K562 (cell line): ENCODE measurements at regions not wholly inside any gene's neighbourhood (a gene's known extent, or its start where the extent isn't known, plus 50 kb on each side); places are given as distances from the start of the nearest gene placed in this dataset.

Source experiments
- ATAC-seq: fragments of 200-7000 bp; cut with Tn5 transposase; 3 replicates; pipeline ENCODE4 v1.9.1; 2020; ENCODE audit warnings: moderate library complexity
- BruUV-seq: library from RNA; stranded (reverse); fragments of 400-500 nt; replicated peaks from 2 replicates; lab custom pipeline; 2021; lab: Mats Ljungman, UMichigan
- CTCF ChIA-PET: fragments of 300-600 bp; formaldehyde crosslinking; extraction: SDS; loops from one replicate; lab custom pipeline; 2021; ENCODE audit warnings: low intra/inter-chr PET ratio; lab: Yijun Ruan, JAX
- POLR2A ChIA-PET: fragments of 300-600, 350-650 bp; sonication (Branson Sonifier 250); formaldehyde crosslinking; extraction: SDS; loops from one replicate; lab custom pipeline; 2021; ENCODE audit warnings: antibody characterized with exemption, inconsistent platforms; lab: Yijun Ruan, JAX
- DNase-seq, 4 experiments: peaks; one replicate each; pipeline versions ENCODE4 v3.0.0 to v3.0.0-alpha.2; 2011 to 2018; ENCODE audit warnings: low spot score in 3 of 4, mixed read lengths in 3 of 4; ENCODE audit errors: extremely low read depth in 1 of 4
- FAIRE-seq: peaks from 2 replicates; lab custom pipeline; 2011; peaks lifted over from hg19 to GRCh38; lab: Jason Lieb, UNC
- H2AFZ ChIP-seq: 2 replicates; pipeline ENCODE4 v1.6.0; 2011; ENCODE audit warnings: low read depth, low read length, control low read depth, inconsistent platforms
- H3K27ac ChIP-seq: fragments of 200-600 bp; 3 replicates; pipeline ENCODE4 v1.8.0; 2011; ENCODE audit warnings: low read depth, mild to moderate bottlenecking, control low read depth, inconsistent platforms, low read length, moderate library complexity, mixed read lengths; ENCODE audit errors: extremely low read depth
- H3K27me3 ChIP-seq, 2 experiments: fragments of 300-600 bp in 1 of 2; 2 replicates in 1 of 2; 3 replicates in 1 of 2; pipeline versions ENCODE4 v1.6.0 to v1.8.0; 2011; ENCODE audit warnings: inconsistent platforms in 2 of 2, low read length in 2 of 2, mild to moderate bottlenecking in 1 of 2, mixed read lengths in 1 of 2, moderate library complexity in 1 of 2; ENCODE audit not compliant: control insufficient read depth in 2 of 2, insufficient read depth in 2 of 2
- H3K36me3 ChIP-seq: fragments of 300-600 bp; 3 replicates; pipeline ENCODE4 v1.8.0; 2011; ENCODE audit warnings: mild to moderate bottlenecking, low read length, inconsistent platforms; ENCODE audit not compliant: control insufficient read depth, insufficient read depth
- H3K4me1 ChIP-seq, 2 experiments: fragments of 200-600 bp in 1 of 2; replicated peaks in 1 of 2; 2 replicates in 1 of 2; 3 replicates in 1 of 2; pipeline versions ENCODE4 v1.5.1 to v1.8.0; 2011; ENCODE audit warnings: inconsistent platforms in 2 of 2, low read length in 2 of 2, mild to moderate bottlenecking in 1 of 2, mixed read lengths in 1 of 2, moderate library complexity in 1 of 2; ENCODE audit not compliant: control insufficient read depth in 2 of 2, insufficient read depth in 2 of 2
- H3K4me2 ChIP-seq: 2 replicates; pipeline ENCODE4 v1.6.1; 2011; ENCODE audit warnings: low read length, control low read depth, inconsistent platforms, mixed read lengths; ENCODE audit not compliant: insufficient read depth
- H3K4me3 ChIP-seq: fragments of 200-600 bp; sonication (generic), shearing (Covaris generic); 2 replicates; pipeline ENCODE4 v1.5.1; 2016; ENCODE audit warnings: control low read depth, inconsistent platforms
- H3K79me2 ChIP-seq: fragments of 200-600 bp; 3 replicates; pipeline ENCODE4 v1.8.0; 2011; ENCODE audit warnings: low read length, inconsistent platforms; ENCODE audit not compliant: control insufficient read depth, insufficient read depth
- H3K9ac ChIP-seq, 2 experiments: 2 replicates each; pipeline versions ENCODE4 v1.6.0 to v1.6.1; 2011; ENCODE audit warnings: low read depth in 2 of 2, low read length in 2 of 2, control low read depth in 1 of 2, inconsistent platforms in 1 of 2, mild to moderate bottlenecking in 1 of 2, mixed read lengths in 1 of 2; ENCODE audit not compliant: insufficient read depth in 1 of 2
- H3K9me1 ChIP-seq: one replicate; pipeline ENCODE4 v1.6.0; 2011; ENCODE audit warnings: inconsistent platforms, mild to moderate bottlenecking, low read length, moderate library complexity; ENCODE audit not compliant: control insufficient read depth, insufficient read depth
- H3K9me3 ChIP-seq: replicated peaks from 2 replicates; pipeline ENCODE4 v1.5.1; 2011; ENCODE audit warnings: low read depth, low read length, inconsistent platforms; ENCODE audit not compliant: control insufficient read depth, insufficient read depth
- H4K20me1 ChIP-seq: replicated peaks from 2 replicates; pipeline ENCODE4 v1.6.1; 2011; ENCODE audit warnings: low read length, inconsistent platforms, mixed read lengths; ENCODE audit not compliant: control insufficient read depth, insufficient read depth
- BRD4 ChIP-seq: fragments of 200-600 bp; sonication (generic); IDR thresholded peaks from 2 replicates; pipeline ENCODE4 v1.6.1; 2017; ENCODE audit warnings: inconsistent platforms
- CEBPG ChIP-seq, 3 experiments: fragments of 200-800 bp in 1 of 3; sonication (Bioruptor generic) in 1 of 3; sonication (generic) in 1 of 3; formaldehyde crosslinking in 1 of 3; IDR thresholded peaks in 2 of 3; conservative IDR thresholded peaks in 1 of 3; 2 replicates each; pipeline versions ENCODE4 v1.6.1 to v1.8.0; 2016 to 2022; ENCODE audit warnings: missing compliant biosample characterization in 2 of 3, missing genetic modification characterization in 2 of 3, mild to moderate bottlenecking in 1 of 3, missing genetic modification reagents in 1 of 3
- ETS2 ChIP-seq: IDR thresholded peaks from 2 replicates; pipeline ENCODE4 v1.6.1; 2016; ENCODE audit warnings: borderline replicate concordance, missing genetic modification characterization, mild to moderate bottlenecking, moderate library complexity, missing compliant biosample characterization; ENCODE audit not compliant: poor library complexity, severe bottlenecking
- FOXP1 ChIP-seq: sonication (generic); formaldehyde crosslinking; IDR thresholded peaks from 2 replicates; pipeline ENCODE4 v1.8.0; 2022; ENCODE audit warnings: mild to moderate bottlenecking, missing genetic modification reagents
- HMG20A ChIP-seq: fragments of 450-650 bp; formaldehyde crosslinking; conservative IDR thresholded peaks from 2 replicates; pipeline ENCODE4 v1.4.0; 2020; ENCODE audit warnings: mild to moderate bottlenecking, mixed read lengths
- KAT7 ChIP-seq: sonication (generic); formaldehyde crosslinking; IDR thresholded peaks from 2 replicates; pipeline ENCODE4 v1.8.0; 2022; ENCODE audit warnings: missing genetic modification reagents, mild to moderate bottlenecking, borderline replicate concordance
- NR2C2 ChIP-seq, 2 experiments: fragments of 200-800 bp in 1 of 2; sonication (Bioruptor generic) in 1 of 2; sonication (generic) in 1 of 2; formaldehyde crosslinking in 1 of 2; IDR thresholded peaks; 2 replicates each; pipeline versions ENCODE4 v1.6.1 to v1.8.0; 2016 to 2022; ENCODE audit warnings: mild to moderate bottlenecking in 1 of 2, missing compliant biosample characterization in 1 of 2, missing genetic modification characterization in 1 of 2, missing genetic modification reagents in 1 of 2
- PHB2 ChIP-seq: fragments of 450-650 bp; IDR thresholded peaks from 2 replicates; pipeline ENCODE4 v1.6.1; 2017; ENCODE audit warnings: low read depth
- POLR2AphosphoS2 ChIP-seq: IDR thresholded peaks from 2 replicates; pipeline ENCODE4 v1.6.1; 2012; ENCODE audit warnings: low read length, improper control_type of control experiment
- SMAD4 ChIP-seq: fragments of 250-450 bp; sonication (Bioruptor Pico); conservative IDR thresholded peaks from 2 replicates; pipeline ENCODE4 v1.8.0; 2021; ENCODE audit warnings: inconsistent platforms, mild to moderate bottlenecking, moderate library complexity
- SMARCA4 ChIP-seq: fragments of 450-650 bp; IDR thresholded peaks from 2 replicates; pipeline ENCODE4 v1.6.1; 2016
- SMC3 ChIP-seq: conservative IDR thresholded peaks from 2 replicates; pipeline ENCODE4 v1.6.1; 2011; ENCODE audit warnings: low read depth, low read length, improper control_type of control experiment; ENCODE audit not compliant: insufficient read depth
- ZNF592 ChIP-seq: fragments of 450-650 bp; IDR thresholded peaks from 2 replicates; pipeline ENCODE4 v1.6.1; 2017; ENCODE audit warnings: antibody characterized with exemption, mild to moderate bottlenecking
- WGBS: fragments of 100-300 bp; shearing (Covaris generic); methylation state at CpG from one replicate; pipeline ENCODE4 v1.1.6; 2016; ENCODE audit warnings: low coverage, mixed read lengths; ENCODE audit not compliant: insufficient coverage; ENCODE audit errors: missing lambda C conversion rate; 5-methylcytosine and 5-hydroxymethylcytosine counted together
- in situ Hi-C: fragments of 300-500 bp; cut with MboI; formaldehyde crosslinking; loops from 4 replicates; pipeline ENCODE4 v1.15.0; 2018; ENCODE audit warnings: inconsistent platforms, mixed read lengths
- intact Hi-C: fragments of 100-400 bp; cut with micrococcal nuclease; formaldehyde crosslinking; loops from 2 replicates; pipeline ENCODE4 v1.14.2; 2022
- TF ChIP-seq, protein P1 (sequence below): fragments of 450-650 bp; IDR thresholded peaks from 2 replicates; pipeline ENCODE4 v1.6.1; 2016; ENCODE audit warnings: low read depth, mild to moderate bottlenecking, moderate library complexity

GRCh38 chr4:138859254-138859653 lies 156.3 kb upstream of the NOCT start:
- H3K36me3 ChIP-seq = no peaks in the 10 kb centered on the region
- no peaks in the 10 kb centered on the region for H4K20me1 ChIP-seq
- no peaks in the 10 kb centered on the region for H3K9me3 ChIP-seq
- FAIRE-seq = no peak
- in situ Hi-C loops = loop anchor here (25.0 kb wide), 2 partner anchors 822 to 1122 kb away; no protein-coding TSS in a partner anchor
- DNase-seq = no peak
- H3K27ac ChIP-seq = no peak overlapping the region
- 23% methylated on average over 4 of the region's 4 CpGs for WGBS
- TF ChIP-seq SMAD4 (no peak), CEBPG (CRISPR knock-in tag; IDR thresholded peaks at IDR 0.05) (no peak), CEBPG (tag; conservative IDR thresholded peaks at IDR 0.05 in 1 of 2, IDR thresholded peaks at IDR 0.05 in 1 of 2) (no peak), FOXP1 (CRISPR knock-in tag) (no peak), SMC3 (no peak), ETS2 (tag) (no peak), SMARCA4 (no peak), NR2C2 (CRISPR knock-in tag; IDR thresholded peaks at IDR 0.05) (no peak), NR2C2 (tag; IDR thresholded peaks at IDR 0.05) (no peak), BRD4 (no peak), HMG20A (CRISPR knock-in tag) (no peak), POLR2AphosphoS2 (no peak), ZNF592 (no peak), KAT7 (no peak), PHB2 (no peak)
- TF ChIP-seq, protein P1, sequence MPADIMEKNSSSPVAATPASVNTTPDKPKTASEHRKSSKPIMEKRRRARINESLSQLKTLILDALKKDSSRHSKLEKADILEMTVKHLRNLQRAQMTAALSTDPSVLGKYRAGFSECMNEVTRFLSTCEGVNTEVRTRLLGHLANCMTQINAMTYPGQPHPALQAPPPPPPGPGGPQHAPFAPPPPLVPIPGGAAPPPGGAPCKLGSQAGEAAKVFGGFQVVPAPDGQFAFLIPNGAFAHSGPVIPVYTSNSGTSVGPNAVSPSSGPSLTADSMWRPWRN = no peak
- no peak overlapping the region for H3K4me3 ChIP-seq
- no peaks in the 10 kb centered on the region for H3K4me1 ChIP-seq
- no peak overlapping the region for H2AFZ ChIP-seq
- CTCF ChIA-PET = no interaction called here
- H3K79me2 ChIP-seq = no peaks in the 10 kb centered on the region
- POLR2A ChIA-PET = no interaction called here
- no peak overlapping the region for H3K4me2 ChIP-seq
- BruUV-seq = no TSS peak
- no peak overlapping the region for H3K9ac ChIP-seq
- ATAC-seq = no peak
- H3K27me3 ChIP-seq = peaks cover 8 to 16% of the 10 kb centered on the region in 2 experiments; a peak in 4 of 5 replicates
- intact Hi-C loops = no loop called here
- no peaks in the 10 kb centered on the region for H3K9me1 ChIP-seq
